Parathyroid adenoma (tissue), 2 donors: ENCODE measurements at regions not wholly inside any gene's neighbourhood (a gene's known extent, or its start where the extent isn't known, plus 50 kb on each side); places are given as distances from the start of the nearest gene placed in this dataset.

ENCODE experiments used
- H2AFZ ChIP-seq: fragments of 300-600 bp; sonication (generic); one replicate; pipeline ENCODE4 v1.7.0; 2017; ENCODE audit warnings: antibody characterized with exemption, mild to moderate bottlenecking
- H3K27ac ChIP-seq: fragments of 300-600 bp; sonication (generic); one replicate; pipeline ENCODE4 v1.7.0; 2017
- H3K27me3 ChIP-seq: fragments of 300-600 bp; sonication (generic); one replicate; pipeline ENCODE4 v1.7.0; 2017; ENCODE audit warnings: low read length; ENCODE audit not compliant: control insufficient read depth, insufficient read depth
- H3K36me3 ChIP-seq: fragments of 300-600 bp; sonication (generic); one replicate; pipeline ENCODE4 v1.7.0; 2017; ENCODE audit warnings: low read length; ENCODE audit not compliant: control insufficient read depth, insufficient read depth
- H3K4me1 ChIP-seq: fragments of 300-600 bp; sonication (generic); one replicate; pipeline ENCODE4 v1.7.0; 2017; ENCODE audit warnings: control low read depth
- H3K4me2 ChIP-seq: fragments of 300-600 bp; sonication (generic); one replicate; pipeline ENCODE4 v1.7.0; 2017; ENCODE audit warnings: low read length
- H3K4me3 ChIP-seq: fragments of 300-600 bp; sonication (generic); one replicate; pipeline ENCODE4 v1.7.0; 2017; ENCODE audit warnings: low read depth, low read length
- H3K79me2 ChIP-seq: fragments of 300-600 bp; sonication (generic); one replicate; pipeline ENCODE4 v1.7.0; 2017; ENCODE audit warnings: control low read depth
- H3K9ac ChIP-seq: fragments of 300-600 bp; sonication (generic); one replicate; pipeline ENCODE4 v1.7.0; 2017; ENCODE audit warnings: mild to moderate bottlenecking
- H3K9me3 ChIP-seq: fragments of 300-600 bp; sonication (generic); one replicate; pipeline ENCODE4 v1.7.0; 2017; ENCODE audit warnings: low read length; ENCODE audit not compliant: control insufficient read depth
- CTCF ChIP-seq: fragments of 300-600 bp; sonication (generic); IDR thresholded peaks from one replicate; pipeline ENCODE4 v1.7.0; 2017; ENCODE audit warnings: antibody characterized with exemption, mild to moderate bottlenecking
- donor health status: primary hyperparathyroidism.

GRCh38 chr3:70763894-70764293 is 451.5 kb upstream of the MDFIC2 start:
- H3K4me3 ChIP-seq, result no peak overlapping the region
- no peak overlapping the region for H2AFZ ChIP-seq
- TF ChIP-seq CTCF, result no peak
- H3K4me1 ChIP-seq, result no peaks in the 10 kb centered on the region
- no peak overlapping the region for H3K27ac ChIP-seq
- H3K9ac ChIP-seq, result no peak overlapping the region
- no peak overlapping the region for H3K4me2 ChIP-seq
- no peaks in the 10 kb centered on the region for H3K27me3 ChIP-seq
- H3K9me3 ChIP-seq, result no peaks in the 10 kb centered on the region
- no peaks in the 10 kb centered on the region for H3K36me3 ChIP-seq
- H3K79me2 ChIP-seq, result no peaks in the 10 kb centered on the region

- Histone ChIP-seq H3K27ac (no peak overlapping the region), H3K4me2 (no peak overlapping the region), H3K36me3 (no peaks in the 10 kb centered on the region), H3K4me3 (no peak overlapping the region), H3K9me3 (no peaks in the 10 kb centered on the region), H3K9ac (no peak overlapping the region), H3K79me2 (no peaks in the 10 kb centered on the region), H3K4me1 (no peaks in the 10 kb centered on the region), H2AFZ (no peak overlapping the region), H3K27me3 (no peaks in the 10 kb centered on the region)
- no peak for TF ChIP-seq CTCF
These were observed 445.2 kb upstream of the MDFIC2 start for GRCh38 chr3:70757658-70758057.

GRCh38 chr3:70755526-70755925 is 443.1 kb upstream of the MDFIC2 start:
- Histone ChIP-seq H3K79me2 (no peaks in the 10 kb centered on the region), H3K27me3 (no peaks in the 10 kb centered on the region), H2AFZ (no peak overlapping the region), H3K27ac (no peak overlapping the region), H3K4me1 (no peaks in the 10 kb centered on the region), H3K36me3 (no peaks in the 10 kb centered on the region), H3K9ac (no peak overlapping the region), H3K4me2 (no peak overlapping the region), H3K9me3 (no peaks in the 10 kb centered on the region), H3K4me3 (no peak overlapping the region)
- TF ChIP-seq CTCF, result no peak

GRCh38 chr3:70754314-70754713 is 441.9 kb upstream of the MDFIC2 start:
- Histone ChIP-seq H3K9me3 (no peaks in the 10 kb centered on the region), H3K79me2 (no peaks in the 10 kb centered on the region), H3K4me3 (no peak overlapping the region), H2AFZ (no peak overlapping the region), H3K4me1 (no peaks in the 10 kb centered on the region), H3K27ac (no peak overlapping the region), H3K4me2 (no peak overlapping the region), H3K27me3 (no peaks in the 10 kb centered on the region), H3K9ac (no peak overlapping the region), H3K36me3 (no peaks in the 10 kb centered on the region)
- no peak for TF ChIP-seq CTCF

- Histone ChIP-seq H3K4me2 (no peak overlapping the region), H3K9ac (no peak overlapping the region), H2AFZ (no peak overlapping the region), H3K36me3 (no peaks in the 10 kb centered on the region), H3K27me3 (no peaks in the 10 kb centered on the region), H3K79me2 (no peaks in the 10 kb centered on the region), H3K27ac (no peak overlapping the region), H3K4me1 (no peaks in the 10 kb centered on the region), H3K4me3 (no peak overlapping the region), H3K9me3 (no peaks in the 10 kb centered on the region)
- TF ChIP-seq CTCF, result no peak
These were observed 441.1 kb upstream of the MDFIC2 start for GRCh38 chr3:70753572-70753971.
